IMR-90 (cell line): ENCODE measurements at regions not wholly inside any gene's neighbourhood (a gene's known extent, or its start where the extent isn't known, plus 50 kb on each side); places are given as distances from the start of the nearest gene placed in this dataset.

Experiments used
- ATAC-seq: fragments of 200-7000 bp; cut with Tn5 transposase; 2 replicates; pipeline ENCODE4 v1.9.1; 2020; ENCODE audit warnings: low read depth, mild to moderate bottlenecking, moderate library complexity
- BruUV-seq: library from RNA; stranded (reverse); fragments of 400-500 nt; replicated peaks from 2 replicates; lab custom pipeline; 2021; lab: Mats Ljungman, UMichigan
- CTCF ChIA-PET: fragments of 300-600 bp; formaldehyde crosslinking; extraction: SDS; loops from one replicate; lab custom pipeline; 2021; ENCODE audit warnings: antibody characterized with exemption; lab: Yijun Ruan, JAX
- POLR2A ChIA-PET: fragments of 300-600 bp; sonication (Branson Sonifier 250); formaldehyde crosslinking; loops from one replicate; lab custom pipeline; 2022; ENCODE audit warnings: antibody characterized with exemption; ENCODE audit not compliant: unreplicated experiment; lab: Charles Lee
- DNase-seq: peaks from one replicate; pipeline ENCODE4 v3.0.0; 2013
- H2AFZ ChIP-seq: replicated peaks from 2 replicates; pipeline ENCODE3; 2013; ENCODE audit warnings: low read length, mild to moderate bottlenecking; ENCODE audit not compliant: poor library complexity
- H2AK5ac ChIP-seq: 2 replicates; pipeline ENCODE4 v1.6.1; 2013; ENCODE audit warnings: low read depth, low read length, inconsistent platforms
- H2AK9ac ChIP-seq: replicated peaks from 2 replicates; pipeline ENCODE3; 2013; ENCODE audit warnings: mild to moderate bottlenecking, low read depth, low read length, moderate library complexity; ENCODE audit not compliant: poor library complexity
- H2BK120ac ChIP-seq: 2 replicates; pipeline ENCODE4 v1.6.1; 2013; ENCODE audit warnings: low read depth, low read length, inconsistent platforms
- H2BK15ac ChIP-seq: 3 replicates; pipeline ENCODE4 v1.6.1; 2013; ENCODE audit warnings: low read depth, low read length, inconsistent platforms
- H2BK20ac ChIP-seq: 2 replicates; pipeline ENCODE4 v1.6.1; 2013; ENCODE audit warnings: low read depth, mild to moderate bottlenecking, inconsistent platforms, low read length, moderate library complexity
- H2BK5ac ChIP-seq: 2 replicates; pipeline ENCODE4 v1.6.1; 2013; ENCODE audit warnings: mild to moderate bottlenecking, low read depth, low read length, inconsistent platforms; ENCODE audit not compliant: poor library complexity, severe bottlenecking
- H3K14ac ChIP-seq: replicated peaks from 2 replicates; pipeline ENCODE4 v1.6.1; 2013; ENCODE audit warnings: low read depth, low read length, inconsistent platforms
- H3K18ac ChIP-seq: 2 replicates; pipeline ENCODE4 v1.6.1; 2013; ENCODE audit warnings: low read depth, low read length, control low read depth
- H3K23ac ChIP-seq: 2 replicates; pipeline ENCODE4 v1.6.1; 2013; ENCODE audit warnings: low read depth, low read length, inconsistent platforms
- H3K27ac ChIP-seq: 2 replicates; pipeline ENCODE4 v1.5.1; 2013; ENCODE audit warnings: mild to moderate bottlenecking, control low read depth, low read length; ENCODE audit not compliant: insufficient read depth
- H3K27me3 ChIP-seq: 2 replicates; pipeline ENCODE4 v1.6.1; 2013; ENCODE audit warnings: low read length; ENCODE audit not compliant: control insufficient read depth, insufficient read depth
- H3K36me3 ChIP-seq: 2 replicates; pipeline ENCODE4 v1.6.1; 2013; ENCODE audit warnings: low read length, mixed read lengths; ENCODE audit not compliant: control insufficient read depth, insufficient read depth
- H3K4ac ChIP-seq: 2 replicates; pipeline ENCODE4 v1.6.1; 2013; ENCODE audit warnings: low read depth, low read length, inconsistent platforms
- H3K4me1 ChIP-seq: 2 replicates; pipeline ENCODE4 v1.6.1; 2013; ENCODE audit warnings: low read length, mixed read lengths; ENCODE audit not compliant: control insufficient read depth, insufficient read depth
- H3K4me2 ChIP-seq: 2 replicates; pipeline ENCODE4 v1.6.1; 2013; ENCODE audit warnings: low read depth, mild to moderate bottlenecking, control low read depth, low read length, moderate library complexity
- H3K4me3 ChIP-seq: 2 replicates; pipeline ENCODE4 v1.5.1; 2013; ENCODE audit warnings: low read depth, mild to moderate bottlenecking, control low read depth, low read length, moderate library complexity; ENCODE audit not compliant: insufficient read depth
- H3K56ac ChIP-seq: 2 replicates; pipeline ENCODE4 v1.6.1; 2013; ENCODE audit warnings: low read length, inconsistent platforms; ENCODE audit not compliant: insufficient read depth; ENCODE audit errors: extremely low read depth
- H3K79me1 ChIP-seq, 2 experiments: 2 replicates each; pipeline ENCODE4 v1.6.1; 2013; ENCODE audit warnings: low read length in 2 of 2, inconsistent platforms in 1 of 2, low read depth in 1 of 2
- H3K9ac ChIP-seq: 2 replicates; pipeline ENCODE4 v1.6.1; 2013; ENCODE audit warnings: low read depth, low read length, control low read depth
- H3K9me1 ChIP-seq: 2 replicates; pipeline ENCODE4 v1.6.1; 2013; ENCODE audit warnings: low read length, inconsistent platforms; ENCODE audit not compliant: insufficient read depth
- H3K9me3 ChIP-seq: 2 replicates; pipeline ENCODE4 v1.6.1; 2013; ENCODE audit warnings: low read length; ENCODE audit not compliant: control insufficient read depth, insufficient read depth
- H4K20me1 ChIP-seq: 2 replicates; pipeline ENCODE4 v1.6.1; 2013; ENCODE audit warnings: low read length, inconsistent platforms; ENCODE audit not compliant: insufficient read depth
- H4K5ac ChIP-seq: 2 replicates; pipeline ENCODE4 v1.6.1; 2013; ENCODE audit warnings: mild to moderate bottlenecking, low read depth, low read length, control low read depth
- H4K8ac ChIP-seq, 2 experiments: 2 replicates each; pipeline ENCODE4 v1.6.1; 2013; ENCODE audit warnings: low read depth in 2 of 2, low read length in 2 of 2, control low read depth in 1 of 2, inconsistent platforms in 1 of 2
- H4K91ac ChIP-seq: 2 replicates; pipeline ENCODE4 v1.6.1; 2013; ENCODE audit warnings: low read depth, low read length, inconsistent platforms; ENCODE audit not compliant: insufficient read depth
- BHLHE40 ChIP-seq: fragments of 150-350 bp; IDR thresholded peaks from 2 replicates; pipeline ENCODE4 v1.6.1; 2016; ENCODE audit warnings: mild to moderate bottlenecking, low read depth, low read length
- CEBPB ChIP-seq: IDR thresholded peaks from 2 replicates; pipeline ENCODE4 v1.6.1; 2012; ENCODE audit warnings: low read depth, low read length, improper control_type of control experiment
- CHD1 ChIP-seq: IDR thresholded peaks from 2 replicates; pipeline ENCODE4 v1.6.1; 2012; ENCODE audit warnings: low read depth, low read length, improper control_type of control experiment
- CTCF ChIP-seq: conservative IDR thresholded peaks from 2 replicates; pipeline ENCODE4 v1.5.1; 2012; ENCODE audit warnings: mild to moderate bottlenecking, low read depth, low read length, improper control_type of control experiment
- ELK1 ChIP-seq: fragments of 150-350 bp; IDR thresholded peaks from 2 replicates; pipeline ENCODE4 v1.6.1; 2016; ENCODE audit warnings: low read depth, mild to moderate bottlenecking, low read length, moderate library complexity, borderline replicate concordance
- FOS ChIP-seq: fragments of 150-350 bp; IDR thresholded peaks from 2 replicates; pipeline ENCODE4 v1.6.1; 2016; ENCODE audit warnings: low read depth, low read length
- MAFK ChIP-seq: IDR thresholded peaks from 2 replicates; pipeline ENCODE4 v1.6.1; 2012; ENCODE audit warnings: low read depth, low read length, improper control_type of control experiment
- MAZ ChIP-seq: IDR thresholded peaks from 2 replicates; pipeline ENCODE4 v1.6.1; 2012; ENCODE audit warnings: low read depth, mild to moderate bottlenecking, low read length, improper control_type of control experiment, moderate library complexity, borderline replicate concordance
- MXI1 ChIP-seq: IDR thresholded peaks from 2 replicates; pipeline ENCODE4 v1.6.1; 2012; ENCODE audit warnings: low read depth, mild to moderate bottlenecking, low read length, moderate library complexity, borderline replicate concordance
- NFE2L2 ChIP-seq: fragments of 150-350 bp; IDR thresholded peaks from 2 replicates; pipeline ENCODE4 v1.6.1; 2016; ENCODE audit warnings: low read depth, mild to moderate bottlenecking, low read length
- POLR2A ChIP-seq: IDR thresholded peaks from 2 replicates; pipeline ENCODE4 v1.6.1; 2012; ENCODE audit warnings: mild to moderate bottlenecking, low read depth, low read length
- RAD21 ChIP-seq: IDR thresholded peaks from 2 replicates; pipeline ENCODE4 v1.6.1; 2012; ENCODE audit warnings: low read length, improper control_type of control experiment
- RCOR1 ChIP-seq: IDR thresholded peaks from 2 replicates; pipeline ENCODE4 v1.6.1; 2012; ENCODE audit warnings: mild to moderate bottlenecking, low read length, improper control_type of control experiment; ENCODE audit not compliant: insufficient replicate concordance
- RFX5 ChIP-seq: IDR thresholded peaks from 2 replicates; pipeline ENCODE4 v1.8.0; 2012; ENCODE audit warnings: low read depth, mild to moderate bottlenecking, low read length, moderate library complexity
- SMC3 ChIP-seq: fragments of 150-350 bp; IDR thresholded peaks from 2 replicates; pipeline ENCODE4 v1.6.1; 2016; ENCODE audit warnings: low read depth, mild to moderate bottlenecking, antibody characterized with exemption, low read length, moderate library complexity
- USF2 ChIP-seq: fragments of 150-350 bp; IDR thresholded peaks from 2 replicates; pipeline ENCODE4 v1.6.1; 2017; ENCODE audit warnings: mild to moderate bottlenecking, antibody characterized with exemption, low read length, low read depth
- WGBS, 2 experiments: methylation state at CpG; one replicate each; pipeline versions ENCODE4 v1.1.5 to v1.1.7; 2013; ENCODE audit warnings: missing lambda C conversion rate in 2 of 2; ENCODE audit not compliant: insufficient read length in 1 of 2; ENCODE audit errors: extremely low coverage in 2 of 2; 5-methylcytosine and 5-hydroxymethylcytosine counted together
- dilution Hi-C: fragments of 300-500 bp; cut with HindIII; formaldehyde crosslinking; loops from one replicate; pipeline ENCODE4 v1.14.3; 2018; ENCODE audit warnings: low sequenced_read_pairs; ENCODE audit not compliant: unreplicated experiment
- in situ Hi-C: fragments of 300-500 bp; cut with MboI; formaldehyde crosslinking; loops from 3 replicates; pipeline ENCODE4 v1.14.3; 2019; ENCODE audit warnings: low sequenced_read_pairs, inconsistent platforms, mixed read lengths
- intact Hi-C: fragments of 100-400 bp; cut with micrococcal nuclease; formaldehyde crosslinking; loops from 2 replicates; pipeline ENCODE4 v1.10.0; 2022

GRCh38 chr15:58271410-58271809 lies 133.2 kb downstream of the AQP9 start:
- Histone ChIP-seq H3K27ac (no peak overlapping the region), H3K4me1 (no peaks in the 10 kb centered on the region), H4K5ac (no peak overlapping the region), H2BK20ac (no peak overlapping the region), H3K23ac (no peak overlapping the region), H2AFZ (no peak overlapping the region), H3K9me1 (0 out of 2 replicates have a peak, but pooled peaks cover 5% of the 10 kb centered on the region), H4K20me1 (no peaks in the 10 kb centered on the region), H2BK120ac (no peak overlapping the region), H3K4ac (no peak overlapping the region), H4K8ac (no peak overlapping the region), H3K18ac (no peak overlapping the region), H2AK9ac (no peak overlapping the region), H2BK15ac (no peak overlapping the region), H3K9me3 (peaks cover 8% of the 10 kb centered on the region), H3K27me3 (no peaks in the 10 kb centered on the region), H3K4me3 (no peak overlapping the region), H3K4me2 (no peak overlapping the region), H3K36me3 (no peaks in the 10 kb centered on the region), H4K91ac (no peak overlapping the region), H2BK5ac (no peak overlapping the region), H3K56ac (no peak overlapping the region), H3K9ac (no peak overlapping the region), H3K14ac (no peak overlapping the region), H3K79me1 (no peaks in the 10 kb centered on the region), H2AK5ac (no peak overlapping the region)
- no CpG with 5 or more reads among the region's 3 CpGs for WGBS, 2 experiments
- intact Hi-C loops = loop anchor here (2.0 to 10.0 kb wide), 4 partner anchors 203 to 501 kb away; partner anchors contain the start of genes ADAM10 and MINDY2
- ATAC-seq (no peak), DNase-seq (no peak)
- TF ChIP-seq RFX5 (no peak), SMC3 (no peak), MXI1 (no peak), NFE2L2 (no peak), MAFK (no peak), POLR2A (no peak), CHD1 (no peak), FOS (no peak), ELK1 (no peak), RAD21 (no peak), MAZ (no peak), RCOR1 (no peak), USF2 (no peak), BHLHE40 (no peak), CEBPB (no peak), CTCF (no peak)
- no TSS peak for BruUV-seq
- in situ Hi-C loops = no loop called here
- ChIA-PET POLR2A (no interaction called here), CTCF (interaction anchor here (0.6 to 0.7 kb wide), 3 partner anchors 32 to 496 kb away, joined by 3 to 4 read pairs (median 3); no protein-coding TSS in a partner anchor)
- dilution Hi-C loops = no loop called here
